NT2/D1 (cell line): ENCODE measurements at regions not wholly inside any gene's neighbourhood (a gene's known extent, or its start where the extent isn't known, plus 50 kb on each side); places are given as distances from the start of the nearest gene placed in this dataset.

ENCODE experiments used
- YY1 ChIP-seq: IDR thresholded peaks from 2 replicates; pipeline ENCODE4 v1.6.1; 2011; ENCODE audit not compliant: insufficient read length, insufficient read depth
- ZNF274 ChIP-seq: IDR thresholded peaks from 2 replicates; pipeline ENCODE4 v1.6.1; 2011; ENCODE audit warnings: mild to moderate bottlenecking, low read depth, low read length

- TF ChIP-seq ZNF274 (no peak), YY1 (no peak)
Measured at GRCh38 chr4:176843710-176844109, 51.0 kb upstream of the VEGFC start.
